ENCODE measurements at regions not wholly inside any gene's neighbourhood (a gene's known extent, or its start where the extent isn't known, plus 50 kb on each side); places are given as distances from the start of the nearest gene placed in this dataset.

DNA sequence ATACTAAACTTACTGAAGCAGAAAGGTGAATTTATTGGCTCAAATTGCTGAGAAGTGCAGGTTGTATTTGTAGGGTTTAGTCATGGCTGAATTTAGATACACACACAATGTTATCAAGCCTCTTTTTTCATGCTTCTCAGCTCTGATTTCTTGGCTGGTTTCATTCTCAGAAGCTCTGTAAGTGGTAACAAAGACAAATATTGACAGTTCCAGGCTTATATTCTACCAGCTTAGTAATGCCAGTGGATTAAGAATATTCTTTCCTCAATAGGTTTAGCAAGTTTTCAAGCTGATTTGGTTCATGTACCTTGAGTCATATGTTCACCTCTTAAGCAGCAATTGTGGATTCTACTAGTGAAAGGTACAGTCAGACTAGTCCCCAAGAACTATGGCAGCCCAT lies 52.1 kb upstream of the PKIB start:
- DNase-seq (ENCODE audit: low read depth), result no peak
- TF ChIP-seq, protein P1, sequence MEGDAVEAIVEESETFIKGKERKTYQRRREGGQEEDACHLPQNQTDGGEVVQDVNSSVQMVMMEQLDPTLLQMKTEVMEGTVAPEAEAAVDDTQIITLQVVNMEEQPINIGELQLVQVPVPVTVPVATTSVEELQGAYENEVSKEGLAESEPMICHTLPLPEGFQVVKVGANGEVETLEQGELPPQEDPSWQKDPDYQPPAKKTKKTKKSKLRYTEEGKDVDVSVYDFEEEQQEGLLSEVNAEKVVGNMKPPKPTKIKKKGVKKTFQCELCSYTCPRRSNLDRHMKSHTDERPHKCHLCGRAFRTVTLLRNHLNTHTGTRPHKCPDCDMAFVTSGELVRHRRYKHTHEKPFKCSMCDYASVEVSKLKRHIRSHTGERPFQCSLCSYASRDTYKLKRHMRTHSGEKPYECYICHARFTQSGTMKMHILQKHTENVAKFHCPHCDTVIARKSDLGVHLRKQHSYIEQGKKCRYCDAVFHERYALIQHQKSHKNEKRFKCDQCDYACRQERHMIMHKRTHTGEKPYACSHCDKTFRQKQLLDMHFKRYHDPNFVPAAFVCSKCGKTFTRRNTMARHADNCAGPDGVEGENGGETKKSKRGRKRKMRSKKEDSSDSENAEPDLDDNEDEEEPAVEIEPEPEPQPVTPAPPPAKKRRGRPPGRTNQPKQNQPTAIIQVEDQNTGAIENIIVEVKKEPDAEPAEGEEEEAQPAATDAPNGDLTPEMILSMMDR (IDR thresholded peaks at IDR 0.05; ENCODE audit: low read depth, low read length), result no peak
- TF ChIP-seq, protein P2, sequence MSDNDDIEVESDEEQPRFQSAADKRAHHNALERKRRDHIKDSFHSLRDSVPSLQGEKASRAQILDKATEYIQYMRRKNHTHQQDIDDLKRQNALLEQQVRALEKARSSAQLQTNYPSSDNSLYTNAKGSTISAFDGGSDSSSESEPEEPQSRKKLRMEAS (IDR thresholded peaks at IDR 0.05; ENCODE audit: low read depth, low read length), result no peak
- TF ChIP-seq MYC (IDR thresholded peaks at IDR 0.05; ENCODE audit: low read depth, low read length), result no peak
- H3K4me3 ChIP-seq (ENCODE audit: low read depth, low read length), result no peak overlapping the region

Data from NB4 (cell line).